ENCODE measurements at regions not wholly inside any gene's neighbourhood (a gene's known extent, or its start where the extent isn't known, plus 50 kb on each side); places are given as distances from the start of the nearest gene placed in this dataset.
"Not testable (repeated sequence)": the region's sequence is repeated elsewhere in the genome, so short reads cannot be mapped to it uniquely, and the experiment has no call there.

DNA sequence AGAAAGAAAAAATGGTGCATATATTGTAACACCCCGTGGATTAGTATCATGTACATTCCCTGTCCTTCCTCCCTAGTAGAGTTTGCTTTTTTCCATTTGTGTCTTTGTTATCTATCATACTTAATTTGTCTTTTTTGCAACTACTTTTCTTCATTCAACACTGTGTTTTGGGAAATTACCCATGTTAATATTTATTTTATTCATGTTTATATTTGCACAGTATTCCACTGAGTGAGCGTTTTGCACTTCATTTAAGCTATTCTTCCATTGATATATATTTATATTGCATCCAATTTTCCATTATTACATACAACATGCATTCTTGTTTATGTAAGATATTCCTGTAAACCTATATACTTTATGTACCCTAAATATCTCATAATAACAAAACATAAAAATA, 57.6 kb upstream of the FAM171A1 start:
- H3K27me3 ChIP-seq (ENCODE audit: insufficient read depth, low read depth, severe bottlenecking), result no peaks in the 10 kb centered on the region
- H3K27ac ChIP-seq, result no peak overlapping the region
- no peak overlapping the region for H3K4me3 ChIP-seq (ENCODE audit: low read depth, low read length)
- no peaks in the 10 kb centered on the region for H3K36me3 ChIP-seq
- TF ChIP-seq, protein P1, sequence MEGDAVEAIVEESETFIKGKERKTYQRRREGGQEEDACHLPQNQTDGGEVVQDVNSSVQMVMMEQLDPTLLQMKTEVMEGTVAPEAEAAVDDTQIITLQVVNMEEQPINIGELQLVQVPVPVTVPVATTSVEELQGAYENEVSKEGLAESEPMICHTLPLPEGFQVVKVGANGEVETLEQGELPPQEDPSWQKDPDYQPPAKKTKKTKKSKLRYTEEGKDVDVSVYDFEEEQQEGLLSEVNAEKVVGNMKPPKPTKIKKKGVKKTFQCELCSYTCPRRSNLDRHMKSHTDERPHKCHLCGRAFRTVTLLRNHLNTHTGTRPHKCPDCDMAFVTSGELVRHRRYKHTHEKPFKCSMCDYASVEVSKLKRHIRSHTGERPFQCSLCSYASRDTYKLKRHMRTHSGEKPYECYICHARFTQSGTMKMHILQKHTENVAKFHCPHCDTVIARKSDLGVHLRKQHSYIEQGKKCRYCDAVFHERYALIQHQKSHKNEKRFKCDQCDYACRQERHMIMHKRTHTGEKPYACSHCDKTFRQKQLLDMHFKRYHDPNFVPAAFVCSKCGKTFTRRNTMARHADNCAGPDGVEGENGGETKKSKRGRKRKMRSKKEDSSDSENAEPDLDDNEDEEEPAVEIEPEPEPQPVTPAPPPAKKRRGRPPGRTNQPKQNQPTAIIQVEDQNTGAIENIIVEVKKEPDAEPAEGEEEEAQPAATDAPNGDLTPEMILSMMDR (IDR thresholded peaks at IDR 0.05; ENCODE audit: low read depth, low read length), result no peak
- no peak for DNase-seq
- H3K9me3 ChIP-seq (ENCODE audit: severe bottlenecking), result no peaks in the 10 kb centered on the region

DNA sequence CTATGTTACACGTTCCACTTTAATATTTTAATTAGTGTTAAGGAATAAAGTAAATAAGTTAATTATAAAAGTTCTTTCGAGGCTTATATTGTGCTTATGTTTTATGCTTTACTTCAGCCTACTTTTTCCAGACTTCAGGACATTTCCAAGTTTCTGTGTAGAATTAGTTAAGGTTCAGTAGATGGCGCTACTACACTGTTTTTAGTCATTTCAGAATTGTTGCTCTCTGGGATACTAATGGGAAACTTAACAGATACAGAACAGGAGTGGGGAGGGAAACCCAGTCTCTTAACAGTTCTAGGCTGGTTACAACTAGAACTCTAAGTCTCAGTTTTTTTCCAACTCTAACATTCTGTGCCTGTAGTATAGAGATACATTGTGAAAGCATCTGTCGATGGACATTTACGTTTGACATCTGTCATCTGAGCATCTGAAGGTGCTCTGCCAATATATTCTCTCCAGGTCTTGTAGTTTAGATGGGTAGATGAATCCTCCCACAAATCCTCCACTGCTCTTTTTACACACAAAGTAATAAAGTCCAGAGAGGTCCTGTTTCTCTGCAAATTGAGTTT, 56.8 kb upstream of the FAM171A1 start:
- TF ChIP-seq, protein P1 (IDR thresholded peaks at IDR 0.05; ENCODE audit: low read depth, low read length), result no peak
- Histone ChIP-seq H3K27ac (no peak overlapping the region), H3K4me3 (ENCODE audit: low read depth, low read length) (no peak overlapping the region), H3K9me3 (ENCODE audit: severe bottlenecking) (no peaks in the 10 kb centered on the region), H3K27me3 (ENCODE audit: insufficient read depth, low read depth, severe bottlenecking) (no peaks in the 10 kb centered on the region), H3K36me3 (no peaks in the 10 kb centered on the region)
- no peak for DNase-seq

DNA sequence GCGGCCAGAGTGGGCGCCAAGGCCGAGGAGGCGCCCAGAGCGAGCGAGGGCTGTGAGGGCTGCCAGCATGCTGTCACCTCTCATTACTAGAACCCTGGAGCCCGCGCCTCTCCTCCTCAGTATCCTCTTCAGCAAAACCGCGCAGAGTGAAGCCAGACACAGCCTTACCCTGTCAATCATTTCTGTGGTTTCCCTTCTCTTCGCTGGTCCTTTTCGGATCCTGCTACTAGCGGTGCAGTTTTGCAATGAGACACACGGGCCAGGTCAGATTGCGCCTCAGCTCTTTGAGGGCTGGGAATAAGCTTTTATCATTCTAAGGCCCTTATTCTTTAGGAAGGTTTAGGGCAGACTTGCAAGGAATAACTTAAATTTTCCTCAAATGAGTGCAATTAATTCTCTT, 55.5 kb upstream of the FAM171A1 start:
- no peaks in the 10 kb centered on the region for H3K27me3 ChIP-seq (ENCODE audit: insufficient read depth, low read depth, severe bottlenecking)
- no peak overlapping the region for H3K4me3 ChIP-seq (ENCODE audit: low read depth, low read length)
- no peaks in the 10 kb centered on the region for H3K36me3 ChIP-seq
- H3K27ac ChIP-seq, result no peak overlapping the region
- TF ChIP-seq, protein P1 (IDR thresholded peaks at IDR 0.05; ENCODE audit: low read depth, low read length), result no peak
- no peak for DNase-seq
- H3K9me3 ChIP-seq (ENCODE audit: severe bottlenecking), result no peaks in the 10 kb centered on the region

- TF ChIP-seq, protein P1 (IDR thresholded peaks at IDR 0.05; ENCODE audit: low read depth, low read length), result no peak
- no peaks in the 10 kb centered on the region for H3K9me3 ChIP-seq (ENCODE audit: severe bottlenecking)
- H3K36me3 ChIP-seq, result no peaks in the 10 kb centered on the region
- DNase-seq, result no peak
- H3K27ac ChIP-seq, result no peak overlapping the region
- H3K4me3 ChIP-seq (ENCODE audit: low read depth, low read length), result no peak overlapping the region
- H3K27me3 ChIP-seq (ENCODE audit: insufficient read depth, low read depth, severe bottlenecking), result no peaks in the 10 kb centered on the region
These were observed 55.0 kb upstream of the FAM171A1 start for GRCh38 chr10:15426115-15426514.

- H3K27ac ChIP-seq; H3K36me3 ChIP-seq; H3K9me3 ChIP-seq (ENCODE audit: severe bottlenecking); H3K27me3 ChIP-seq (ENCODE audit: insufficient read depth, low read depth, severe bottlenecking); H3K4me3 ChIP-seq (ENCODE audit: low read depth, low read length); DNase-seq: not testable (repeated sequence)
These were observed 50.8 kb upstream of the FAM171A1 start for GRCh38 chr10:15421875-15422274.

Measured in WERI-Rb-1 (cell line).